A673 (cell line): ENCODE measurements at regions not wholly inside any gene's neighbourhood (a gene's known extent, or its start where the extent isn't known, plus 50 kb on each side); places are given as distances from the start of the nearest gene placed in this dataset.

Source experiments
- BruUV-seq: library from RNA; stranded (reverse); fragments of 400-500 nt; replicated peaks from 2 replicates; lab custom pipeline; 2021; lab: Mats Ljungman, UMichigan
- CTCF ChIA-PET: fragments of 300-600 bp; sonication (Branson Sonifier 250); formaldehyde crosslinking; loops from one replicate; lab custom pipeline; 2022; ENCODE audit warnings: antibody characterized with exemption; lab: Charles Lee
- POLR2A ChIA-PET: fragments of 300-600 bp; sonication (Branson Sonifier 250); formaldehyde crosslinking; loops from one replicate; lab custom pipeline; 2022; ENCODE audit warnings: antibody characterized with exemption; ENCODE audit not compliant: low non-redundant PET; lab: Charles Lee
- DNase-seq: peaks from one replicate; pipeline ENCODE4 v3.0.0-alpha.2; 2015; ENCODE audit warnings: low spot score
- H3K27ac ChIP-seq: fragments of 200-600 bp; sonication (generic); 2 replicates; pipeline ENCODE4 v1.5.1; 2016; ENCODE audit warnings: mixed run types, low read depth, mild to moderate bottlenecking, mixed read lengths, antibody characterized with exemption, low read length; ENCODE audit not compliant: poor library complexity, severe bottlenecking
- H3K27me3 ChIP-seq: fragments of 200-600 bp; sonication (generic); replicated peaks from 2 replicates; pipeline ENCODE4 v1.6.1; 2017; ENCODE audit warnings: mixed run types, low read depth, mild to moderate bottlenecking, mixed read lengths, antibody characterized with exemption, low read length; ENCODE audit not compliant: insufficient read depth, poor library complexity
- H3K36me3 ChIP-seq: fragments of 200-600 bp; sonication (generic); 2 replicates; pipeline ENCODE4 v1.6.1; 2016; ENCODE audit warnings: mixed run types, mild to moderate bottlenecking, mixed read lengths, antibody characterized with exemption, low read length; ENCODE audit not compliant: insufficient read depth, poor library complexity, severe bottlenecking
- H3K4me1 ChIP-seq: fragments of 200-600 bp; sonication (generic); 2 replicates; pipeline ENCODE4 v1.6.1; 2017; ENCODE audit warnings: mixed run types, mild to moderate bottlenecking, mixed read lengths, antibody characterized with exemption, low read length; ENCODE audit not compliant: insufficient read depth, poor library complexity, severe bottlenecking
- H3K4me3 ChIP-seq: fragments of 200-600 bp; sonication (generic); 2 replicates; pipeline ENCODE4 v1.5.1; 2016; ENCODE audit warnings: low read depth, mixed run types, mild to moderate bottlenecking, mixed read lengths, low read length; ENCODE audit not compliant: poor library complexity, severe bottlenecking
- H3K9me3 ChIP-seq: fragments of 200-600 bp; sonication (generic); 2 replicates; pipeline ENCODE4 v1.6.1; 2016; ENCODE audit warnings: mixed run types, low read depth, mild to moderate bottlenecking, mixed read lengths, antibody characterized with exemption, low read length; ENCODE audit not compliant: poor library complexity, severe bottlenecking
- EZH2 ChIP-seq: fragments of 200-600 bp; sonication (generic); IDR thresholded peaks from 2 replicates; pipeline ENCODE4 v1.6.1; 2017; ENCODE audit warnings: borderline replicate concordance, low read depth, mild to moderate bottlenecking, mixed read lengths, antibody characterized with exemption, low read length; ENCODE audit not compliant: poor library complexity, severe bottlenecking
- intact Hi-C: fragments of 100-400 bp; cut with micrococcal nuclease; formaldehyde crosslinking; loops from one replicate; pipeline ENCODE4 v1.10.0; 2022; ENCODE audit not compliant: unreplicated experiment
- TF ChIP-seq, protein P1 (sequence below): fragments of 300-800, 200-600 bp; sonication (generic); conservative IDR thresholded peaks from 2 replicates; pipeline ENCODE4 v1.5.1; 2017; ENCODE audit warnings: low read depth, mild to moderate bottlenecking, antibody characterized with exemption, low read length, moderate library complexity, mixed read lengths

- CTCF ChIA-PET: no interaction called here
Observed at GRCh38 chr9:75626860-75627259, 263.6 kb upstream of the PCSK5 start.

DNA sequence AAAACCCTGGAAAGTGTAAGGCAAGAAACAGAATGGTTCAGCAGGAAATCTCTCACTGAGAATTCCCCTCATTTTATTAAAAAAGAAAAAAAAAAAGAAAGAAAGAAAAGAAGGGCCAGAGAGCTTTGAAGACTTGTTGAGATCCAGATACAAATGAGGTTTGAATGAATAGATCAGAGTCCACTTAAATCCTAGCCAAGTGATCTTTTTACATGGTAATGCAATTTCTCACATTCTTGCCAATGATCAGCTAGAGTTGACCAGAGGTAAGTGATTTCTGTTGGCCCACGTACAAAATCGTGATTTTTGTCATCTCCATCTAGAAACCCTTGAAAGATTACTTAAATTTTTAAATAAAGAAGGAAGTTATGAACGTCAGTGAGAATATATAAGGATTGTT lies 261.5 kb upstream of the PCSK5 start:
- Histone ChIP-seq H3K36me3 (no peaks in the 10 kb centered on the region), H3K4me1 (no peaks in the 10 kb centered on the region), H3K27ac (no peak overlapping the region), H3K27me3 (no peaks in the 10 kb centered on the region), H3K9me3 (no peaks in the 10 kb centered on the region), H3K4me3 (no peak overlapping the region)
- ChIA-PET POLR2A (no interaction called here), CTCF (no interaction called here)
- intact Hi-C loops: no loop called here
- no peak for DNase-seq
- TF ChIP-seq EZH2: no peak
- TF ChIP-seq, protein P1, sequence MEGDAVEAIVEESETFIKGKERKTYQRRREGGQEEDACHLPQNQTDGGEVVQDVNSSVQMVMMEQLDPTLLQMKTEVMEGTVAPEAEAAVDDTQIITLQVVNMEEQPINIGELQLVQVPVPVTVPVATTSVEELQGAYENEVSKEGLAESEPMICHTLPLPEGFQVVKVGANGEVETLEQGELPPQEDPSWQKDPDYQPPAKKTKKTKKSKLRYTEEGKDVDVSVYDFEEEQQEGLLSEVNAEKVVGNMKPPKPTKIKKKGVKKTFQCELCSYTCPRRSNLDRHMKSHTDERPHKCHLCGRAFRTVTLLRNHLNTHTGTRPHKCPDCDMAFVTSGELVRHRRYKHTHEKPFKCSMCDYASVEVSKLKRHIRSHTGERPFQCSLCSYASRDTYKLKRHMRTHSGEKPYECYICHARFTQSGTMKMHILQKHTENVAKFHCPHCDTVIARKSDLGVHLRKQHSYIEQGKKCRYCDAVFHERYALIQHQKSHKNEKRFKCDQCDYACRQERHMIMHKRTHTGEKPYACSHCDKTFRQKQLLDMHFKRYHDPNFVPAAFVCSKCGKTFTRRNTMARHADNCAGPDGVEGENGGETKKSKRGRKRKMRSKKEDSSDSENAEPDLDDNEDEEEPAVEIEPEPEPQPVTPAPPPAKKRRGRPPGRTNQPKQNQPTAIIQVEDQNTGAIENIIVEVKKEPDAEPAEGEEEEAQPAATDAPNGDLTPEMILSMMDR: no peak
- BruUV-seq: no TSS peak

More at GRCh38 chr9:75626860-75627259, 263.6 kb upstream of the PCSK5 start:
- Histone ChIP-seq H3K9me3 (no peaks in the 10 kb centered on the region), H3K4me1 (no peaks in the 10 kb centered on the region), H3K27ac (no peak overlapping the region), H3K36me3 (no peaks in the 10 kb centered on the region), H3K27me3 (no peaks in the 10 kb centered on the region), H3K4me3 (no peak overlapping the region)
- intact Hi-C loops: no loop called here
- DNase-seq: no peak
- TF ChIP-seq EZH2: no peak
- TF ChIP-seq, protein P1: no peak
- BruUV-seq: no TSS peak
- POLR2A ChIA-PET: no interaction called here

GRCh38 chr9:75633451-75634057 lies 256.9 kb upstream of the PCSK5 start:
- TF ChIP-seq EZH2: no peak
- TF ChIP-seq, protein P1: no peak
- CTCF ChIA-PET: no interaction called here
- Histone ChIP-seq H3K27me3 (no peaks in the 10 kb centered on the region), H3K9me3 (no peaks in the 10 kb centered on the region), H3K36me3 (no peaks in the 10 kb centered on the region), H3K27ac (no peak overlapping the region), H3K4me1 (no peaks in the 10 kb centered on the region), H3K4me3 (no peak overlapping the region)
- no peak for DNase-seq
- POLR2A ChIA-PET: no interaction called here
- intact Hi-C loops: no loop called here
- no TSS peak for BruUV-seq
